GM21737 (cell line): ENCODE measurements at regions not wholly inside any gene's neighbourhood (a gene's known extent, or its start where the extent isn't known, plus 50 kb on each side); places are given as distances from the start of the nearest gene placed in this dataset.
"Not testable (repeated sequence)": the region's sequence is repeated elsewhere in the genome, so short reads cannot be mapped to it uniquely, and the experiment has no call there.

Experiments
- ATAC-seq: cut with Tn5 transposase; IDR thresholded peaks from one replicate; pipeline ENCODE4 v1.9.1; 2021; ENCODE audit warnings: mild to moderate bottlenecking, moderate library complexity; ENCODE audit not compliant: unreplicated experiment

DNA sequence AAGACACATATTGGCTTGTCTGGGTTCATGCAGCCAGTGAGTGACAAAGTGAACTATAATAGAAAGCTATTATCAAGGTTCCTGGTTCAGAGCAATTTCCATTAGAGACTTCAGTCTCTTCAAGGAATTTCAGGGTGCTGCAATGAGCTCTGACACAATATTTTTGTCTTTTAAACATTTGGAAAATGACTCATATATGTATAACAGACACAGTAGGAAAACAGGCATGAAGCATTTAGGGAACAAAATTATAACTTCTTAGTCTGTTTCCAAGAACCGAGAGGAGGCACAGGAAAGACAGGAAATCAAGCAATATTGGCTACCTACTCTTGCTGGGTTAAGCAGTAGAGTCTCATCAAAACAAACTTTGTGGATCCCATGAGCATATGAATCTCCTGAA, 170.4 kb downstream of the PTPRC start:
- no peak for ATAC-seq

DNA sequence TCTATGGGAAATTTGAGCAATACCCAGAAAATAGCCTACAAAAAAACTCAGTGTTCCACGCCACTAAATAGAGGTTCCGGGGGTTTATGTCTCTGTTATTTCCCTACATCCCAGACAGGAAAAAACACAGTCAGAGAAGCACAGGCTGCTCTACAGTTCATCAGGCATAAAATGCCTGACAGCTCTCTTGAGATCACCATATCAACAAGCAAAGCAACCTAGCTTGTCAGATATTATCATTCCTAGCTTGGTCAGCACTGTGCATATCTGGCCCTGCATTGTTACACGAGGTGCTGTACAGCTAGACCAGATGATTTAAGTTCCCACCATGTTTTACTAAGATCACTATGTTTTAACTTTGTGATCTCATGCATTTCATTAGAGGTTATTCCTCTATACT, 172.6 kb downstream of the PTPRC start:
- no peak for ATAC-seq

DNA sequence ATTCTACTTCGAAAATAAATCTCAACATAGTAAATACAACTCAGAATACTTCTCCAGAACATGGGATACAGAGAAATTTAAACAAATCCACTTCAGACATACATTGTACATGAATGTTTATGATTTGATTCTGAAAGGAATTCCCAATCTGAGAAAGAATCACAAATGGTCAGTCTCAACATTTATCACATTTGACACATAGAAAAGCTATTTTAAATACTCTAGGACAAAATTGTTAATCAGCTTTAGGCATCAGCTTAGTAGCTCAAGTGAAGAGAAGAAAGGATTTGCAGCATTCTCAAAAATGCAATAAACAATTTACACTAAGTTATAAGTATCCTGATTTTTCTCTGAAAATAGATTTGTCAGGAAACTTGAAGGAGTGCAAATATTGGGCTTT, 184.8 kb downstream of the PTPRC start:
- no peak for ATAC-seq

DNA sequence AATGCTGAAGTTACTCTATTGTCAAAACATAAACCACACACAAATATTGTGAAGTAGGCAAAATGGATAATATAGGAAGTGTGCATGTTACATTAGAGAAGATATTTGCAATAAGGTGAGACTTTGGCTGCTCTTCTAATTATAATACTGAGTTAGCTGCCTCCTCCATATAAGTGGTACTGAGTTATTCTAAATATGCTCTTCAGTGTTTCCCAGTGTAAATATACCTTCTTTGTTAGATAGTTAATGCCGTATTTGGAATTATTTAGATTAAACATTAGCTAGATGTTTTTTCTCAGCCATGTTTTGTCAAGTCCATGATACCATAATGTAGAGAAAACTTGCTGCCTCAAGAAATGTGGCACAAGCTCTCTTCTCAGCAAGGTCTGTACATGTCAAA, 186.4 kb downstream of the PTPRC start:
- ATAC-seq: no peak

DNA sequence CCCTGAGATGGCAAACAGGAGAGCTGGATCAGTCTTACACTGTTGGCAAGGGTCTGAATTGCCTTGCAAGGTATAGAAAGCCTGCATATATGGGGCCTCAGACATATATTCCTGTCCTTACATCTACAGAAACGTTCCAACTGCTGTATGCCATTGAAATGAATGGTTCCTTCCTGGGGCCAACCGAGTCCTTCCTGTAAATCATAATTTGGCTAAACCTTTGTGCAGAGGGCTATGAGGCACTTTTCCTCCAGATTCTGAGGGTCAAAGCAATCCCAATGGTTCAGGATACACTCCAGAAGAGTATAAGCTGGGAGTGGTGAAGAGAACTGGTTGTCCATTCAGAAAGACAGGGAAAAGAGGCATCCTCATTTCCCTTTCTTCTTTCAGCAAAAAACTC, 190.5 kb downstream of the PTPRC start:
- ATAC-seq: no peak

DNA sequence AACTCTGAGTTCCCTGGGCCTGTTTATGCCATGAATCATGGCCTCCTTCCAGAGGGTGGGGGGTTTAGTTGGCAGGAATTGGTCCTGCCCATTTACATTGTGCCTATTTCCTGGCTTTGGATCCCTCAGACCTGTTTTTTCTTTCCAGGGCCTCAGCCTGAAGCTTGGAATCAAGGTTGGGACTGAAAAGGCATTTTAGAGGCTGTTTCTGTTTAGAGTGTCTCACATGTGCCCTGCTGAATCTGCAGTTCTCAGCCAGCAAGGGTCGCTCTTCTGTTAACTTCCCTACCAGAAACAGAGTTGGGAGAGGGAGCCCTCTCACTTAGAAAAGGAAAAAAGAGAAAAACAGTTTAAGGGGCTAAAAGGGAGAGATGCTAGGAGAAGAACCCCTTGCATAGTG, 191.1 kb downstream of the PTPRC start:
- no peak for ATAC-seq

DNA sequence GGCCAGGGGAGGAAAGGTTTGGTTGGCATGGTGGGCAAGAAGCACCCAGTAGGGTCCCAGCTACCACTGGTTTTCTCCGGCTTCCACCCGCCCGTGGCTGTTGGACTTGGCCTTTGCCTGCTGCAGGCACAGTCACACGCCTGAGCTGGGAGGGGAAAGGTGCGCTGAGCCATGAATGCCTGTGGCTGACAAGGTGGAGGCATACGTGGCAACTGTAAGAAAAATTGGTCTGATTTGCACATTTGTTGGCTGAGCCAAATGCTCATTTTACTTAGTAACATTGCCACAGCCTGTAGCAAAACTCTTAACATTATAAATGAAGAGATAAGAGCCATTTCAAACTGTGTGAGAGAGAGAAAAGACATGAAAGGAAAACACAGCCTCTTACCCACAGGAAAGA, 191.6 kb downstream of the PTPRC start:
- ATAC-seq: no peak

DNA sequence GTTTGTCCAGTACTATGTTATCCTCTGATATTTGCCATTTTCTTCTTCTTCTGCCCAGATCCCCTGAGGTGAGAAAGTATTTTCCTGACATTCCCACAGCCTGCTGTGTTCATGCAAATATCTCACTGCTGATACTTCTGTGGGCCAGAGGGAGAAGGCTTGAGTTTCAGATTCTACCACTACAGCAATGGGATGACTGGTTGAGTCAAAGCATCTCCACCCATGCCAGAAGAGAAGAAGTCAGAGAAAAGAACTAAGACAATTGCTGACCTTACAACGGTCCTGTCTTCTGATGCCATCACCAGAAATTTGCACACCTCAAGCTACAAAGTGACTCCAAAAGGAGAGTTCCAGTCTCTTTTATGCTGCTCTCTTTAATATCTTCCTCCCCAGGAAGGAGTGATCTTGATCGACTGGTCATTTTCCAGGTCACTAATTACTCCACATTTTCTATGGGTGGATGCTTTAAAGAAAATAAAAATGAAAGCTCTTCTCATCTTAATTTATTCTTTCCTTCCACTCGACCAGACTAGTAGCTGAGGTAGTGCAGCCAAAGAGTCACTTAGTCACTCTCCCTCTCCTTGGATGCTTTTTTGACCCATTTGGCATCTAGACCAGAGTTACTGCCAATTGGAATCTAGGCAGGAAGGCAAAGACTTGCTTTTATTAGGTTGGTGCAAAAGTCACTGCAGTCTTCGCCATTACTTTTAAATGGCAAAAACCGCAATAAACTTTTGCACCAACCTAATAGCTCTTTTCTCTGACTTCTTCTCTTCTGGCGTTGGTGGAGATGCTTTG, 195.1 kb downstream of the PTPRC start:
- no peak for ATAC-seq

DNA sequence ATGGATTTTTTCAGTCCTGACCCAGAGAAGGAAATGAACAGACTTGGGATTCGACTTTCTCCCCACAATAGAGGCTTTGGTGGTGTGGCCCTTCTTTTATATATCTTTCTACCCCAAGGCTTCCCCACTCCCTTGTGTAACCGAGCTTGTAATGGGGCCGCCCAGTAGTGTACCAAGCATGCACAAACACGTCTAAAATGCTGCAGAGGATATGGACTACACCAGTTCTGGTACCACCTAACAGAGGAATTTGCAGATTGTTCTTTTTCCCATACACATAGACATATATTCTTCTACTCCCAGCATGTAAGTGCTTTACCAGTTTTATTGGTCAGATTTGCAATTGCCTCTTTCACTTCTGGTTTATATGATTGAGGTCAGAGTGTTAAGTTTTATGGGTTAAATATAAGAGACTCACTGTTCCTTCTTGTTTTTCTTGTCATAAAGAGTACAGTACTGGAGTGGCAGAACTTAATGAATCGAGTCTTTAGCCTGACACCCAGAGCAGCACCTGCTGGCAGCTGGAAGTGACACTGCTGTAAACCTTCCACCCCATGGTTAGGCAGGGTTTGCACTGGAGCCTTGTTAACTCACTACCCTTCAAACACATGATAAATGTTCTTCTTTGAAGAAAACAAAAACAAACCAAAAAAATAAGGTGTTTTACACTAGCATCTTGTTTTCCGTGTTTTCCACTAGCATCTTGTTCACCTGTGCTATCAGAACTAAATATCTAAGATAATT, 198.6 kb downstream of the PTPRC start:
- no peak for ATAC-seq

DNA sequence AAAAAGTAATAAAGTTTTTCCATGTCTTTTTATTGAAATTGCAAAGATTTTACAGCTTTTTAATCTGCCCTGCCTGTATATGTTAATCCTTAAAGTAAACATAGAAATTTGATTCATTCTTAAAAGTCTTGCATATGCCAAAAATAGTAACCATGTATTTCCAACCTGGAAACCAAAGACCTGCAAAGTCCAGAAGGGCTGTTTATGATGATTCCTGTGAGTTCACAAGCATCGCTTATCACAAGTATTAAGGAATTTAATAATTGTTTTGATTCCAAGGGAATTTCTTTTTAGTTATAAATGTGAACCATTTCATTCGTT, 199.1 kb downstream of the PTPRC start:
- no peak for ATAC-seq

DNA sequence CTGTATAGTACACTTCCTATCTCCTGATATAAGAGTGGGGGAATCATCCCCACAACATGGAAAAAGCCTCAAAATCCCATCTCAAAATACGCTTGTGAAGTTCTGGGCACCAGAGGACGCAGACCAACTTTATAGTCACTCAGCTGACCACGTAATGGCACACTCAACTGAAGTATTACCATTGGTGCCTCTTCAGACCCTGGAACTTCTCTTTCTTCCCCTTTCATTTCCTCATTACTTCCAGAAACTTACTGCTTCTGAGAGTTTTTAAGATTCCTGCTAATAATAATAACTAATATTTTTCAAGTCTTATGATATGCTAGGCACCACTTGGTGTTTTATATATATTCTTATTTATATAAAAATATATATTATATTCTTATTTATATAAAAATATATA, 202.6 kb downstream of the PTPRC start:
- ATAC-seq: no peak

DNA sequence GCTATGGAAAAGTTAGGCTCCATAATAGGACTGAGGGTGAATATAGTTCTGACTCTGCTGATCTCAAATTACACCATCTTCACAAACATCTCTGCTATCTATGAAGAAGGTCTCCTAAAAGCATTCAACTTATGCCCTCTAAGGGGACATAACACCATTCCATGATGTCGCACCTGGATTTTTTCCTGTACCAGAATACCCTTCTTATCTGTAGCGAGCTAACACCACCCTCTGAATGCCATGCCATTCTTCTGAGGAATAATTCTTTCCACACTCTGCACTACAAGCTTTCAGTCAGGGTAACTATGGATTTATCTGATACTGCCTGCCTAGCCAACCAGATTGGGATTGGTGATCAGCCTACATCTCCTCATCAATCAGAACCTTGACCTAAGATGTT, 203.8 kb downstream of the PTPRC start:
- no peak for ATAC-seq

DNA sequence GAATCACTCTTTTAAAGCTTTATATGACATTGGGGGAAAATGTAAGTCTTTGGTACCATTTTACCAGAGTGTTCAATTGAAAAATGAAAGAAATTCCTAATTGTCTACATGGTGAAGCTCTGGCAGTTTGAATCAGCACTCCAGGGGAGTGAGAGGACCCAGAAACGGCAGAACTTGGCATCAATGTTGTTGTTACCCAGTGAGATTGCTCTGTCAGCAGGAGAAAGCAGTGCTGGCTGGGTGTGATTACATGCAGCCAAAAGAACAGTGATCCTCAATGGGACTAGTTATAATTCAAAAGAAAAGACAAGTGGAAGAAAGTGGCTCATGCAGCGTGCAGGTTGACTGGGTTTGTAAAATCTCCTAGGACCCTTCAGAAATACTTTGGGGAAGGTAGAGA, 206.4 kb downstream of the PTPRC start:
- ATAC-seq: no peak

DNA sequence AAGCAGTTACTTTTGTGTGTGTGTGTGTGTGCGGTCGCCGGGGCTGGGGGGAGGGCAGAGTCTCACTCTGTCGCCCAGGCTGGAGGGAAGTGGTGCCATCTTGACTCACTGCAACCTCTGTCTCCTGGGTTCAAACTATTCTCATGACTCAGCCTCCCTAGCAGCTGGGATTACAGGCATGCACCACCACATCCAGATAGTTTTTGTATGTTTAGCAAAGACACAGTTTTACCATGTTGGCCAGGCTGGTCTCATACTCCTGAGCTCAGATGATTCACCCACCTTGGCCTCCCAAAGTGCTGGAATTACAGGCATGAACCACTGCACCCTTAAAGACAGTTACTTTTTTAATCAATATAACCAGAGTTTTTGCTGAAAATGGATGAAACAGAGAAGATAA, 207.0 kb downstream of the PTPRC start:
- no peak for ATAC-seq

DNA sequence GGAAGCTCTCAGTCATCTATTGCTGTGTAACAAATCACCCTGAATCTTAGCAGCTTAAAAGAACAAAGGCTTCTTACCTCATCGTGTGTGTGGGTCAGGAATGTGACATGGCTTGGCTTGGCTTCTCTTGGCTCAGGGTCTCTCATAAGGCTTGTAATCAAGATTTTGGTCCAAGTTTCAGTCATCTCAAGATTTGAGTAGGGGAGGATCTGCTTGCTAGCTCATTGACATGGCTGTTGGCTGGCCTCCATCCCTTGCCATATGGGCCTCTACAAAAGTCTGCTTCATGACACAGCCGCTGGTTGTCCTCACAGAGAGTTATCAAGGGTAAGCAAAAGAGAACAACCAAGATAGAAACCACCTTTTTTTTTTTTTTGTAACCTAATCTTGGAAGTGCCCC, 207.7 kb downstream of the PTPRC start:
- no peak for ATAC-seq

DNA sequence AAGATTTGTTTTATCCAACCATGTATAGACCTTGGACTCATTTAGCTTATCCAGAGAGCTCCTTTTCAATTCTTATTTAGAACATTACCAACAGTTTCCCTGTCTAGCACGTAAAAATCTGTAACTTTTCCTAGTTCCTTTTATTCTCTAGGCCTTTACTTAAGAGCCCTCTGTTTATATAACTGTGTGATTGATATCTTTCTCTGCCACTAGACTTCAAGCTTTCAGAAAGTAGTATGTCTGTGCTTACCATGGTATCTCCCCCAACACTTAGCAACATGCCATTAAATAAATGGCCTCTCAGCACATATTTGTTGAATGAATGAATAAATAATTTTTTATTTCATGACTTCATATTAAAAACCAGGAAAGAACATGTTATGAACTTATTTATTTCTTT, 209.4 kb downstream of the PTPRC start:
- ATAC-seq: no peak

DNA sequence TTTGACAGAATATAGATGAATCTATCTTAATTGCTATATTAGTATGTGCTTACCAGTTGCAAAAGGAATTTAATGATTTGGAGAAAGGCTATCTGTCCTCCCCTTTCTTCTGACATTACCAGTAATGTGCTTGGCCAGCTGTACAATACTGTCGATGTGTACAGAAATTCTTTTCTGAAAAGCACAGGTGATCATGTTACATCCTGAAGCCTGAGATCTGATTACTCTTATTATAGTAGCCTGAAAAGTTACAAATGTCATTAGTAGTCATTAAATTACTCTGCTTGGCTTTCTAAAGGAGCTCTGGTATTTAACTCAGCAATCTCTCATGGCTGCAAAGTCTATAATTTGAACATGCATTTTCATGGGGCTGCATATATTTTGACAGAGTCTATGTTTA, 209.8 kb downstream of the PTPRC start:
- ATAC-seq: no peak

DNA sequence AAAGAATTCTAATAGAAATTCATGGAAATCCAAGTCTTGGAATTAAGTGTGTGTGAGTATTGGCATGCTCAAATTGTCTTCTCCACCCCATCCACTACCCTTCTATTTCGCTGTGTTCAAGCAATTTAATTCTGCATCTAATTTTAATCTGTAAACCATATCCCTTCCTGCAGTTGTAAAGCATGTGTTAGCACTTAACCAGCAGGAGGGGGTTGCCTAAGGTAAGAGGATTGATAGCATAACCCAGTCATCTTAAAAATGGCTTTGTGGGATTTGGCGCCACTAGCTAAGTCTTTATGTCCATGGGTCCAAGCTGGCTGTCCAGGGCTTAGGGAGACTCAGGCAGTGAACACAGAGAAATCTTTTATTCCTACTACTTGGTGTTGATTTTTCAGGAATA, 210.3 kb downstream of the PTPRC start:
- ATAC-seq: no peak

DNA sequence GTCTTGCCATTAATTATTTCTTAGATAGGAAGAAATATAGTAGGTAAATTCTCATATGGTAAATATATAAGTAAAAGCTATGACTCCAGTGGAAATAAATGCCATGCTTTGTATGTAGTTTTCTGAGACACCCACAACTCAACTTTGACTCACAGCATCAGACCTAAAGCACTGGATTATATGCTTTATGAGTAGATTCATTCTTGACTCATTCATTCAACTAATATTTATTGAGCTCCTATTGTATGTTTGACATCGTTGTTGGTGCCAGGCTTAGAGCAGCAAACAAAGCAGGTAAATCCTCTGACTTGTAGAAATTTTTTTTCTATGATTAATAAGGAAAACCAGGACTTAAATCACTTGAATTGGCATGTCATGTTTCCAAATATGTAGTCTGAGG, 211.4 kb downstream of the PTPRC start:
- no peak for ATAC-seq

DNA sequence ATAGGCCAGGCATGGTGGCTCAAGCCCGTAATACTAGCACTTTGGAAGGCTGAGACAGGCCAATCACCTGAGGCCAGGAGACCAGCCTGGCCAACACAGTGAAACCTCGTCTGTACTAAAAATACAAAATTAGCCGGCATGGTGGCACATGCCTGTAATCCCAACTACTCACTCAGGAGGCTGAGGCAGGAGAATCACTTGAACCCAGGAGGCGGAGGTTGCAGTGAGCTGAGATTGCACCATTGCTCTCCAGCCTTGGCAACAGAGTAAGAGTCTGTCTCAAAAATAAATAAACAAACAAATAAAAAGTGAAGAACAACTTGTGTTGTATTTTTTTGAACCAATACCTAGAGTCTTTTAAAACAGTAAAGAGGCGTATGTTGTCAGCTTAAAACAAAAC, 212.1 kb downstream of the PTPRC start:
- not testable (repeated sequence) for ATAC-seq

DNA sequence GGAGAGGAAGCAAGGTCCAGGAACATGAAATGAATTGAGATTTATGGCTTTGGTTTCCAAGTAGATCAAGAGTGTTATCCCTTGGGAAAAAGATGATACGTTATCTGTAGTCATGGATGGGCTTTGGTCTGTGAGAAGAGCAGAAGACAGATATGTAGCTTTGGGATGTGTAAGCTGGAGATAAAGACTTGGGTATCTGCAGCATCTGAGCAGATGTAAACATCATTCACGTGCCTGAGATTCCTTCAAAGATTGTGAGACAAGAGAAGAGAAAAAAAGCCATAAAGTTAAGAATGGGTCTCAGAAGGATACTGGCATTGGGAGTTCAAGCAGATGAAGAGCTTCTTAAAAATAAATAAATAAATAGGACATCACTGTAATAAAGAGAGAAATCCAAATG, 217.8 kb downstream of the PTPRC start:
- no peak for ATAC-seq

DNA sequence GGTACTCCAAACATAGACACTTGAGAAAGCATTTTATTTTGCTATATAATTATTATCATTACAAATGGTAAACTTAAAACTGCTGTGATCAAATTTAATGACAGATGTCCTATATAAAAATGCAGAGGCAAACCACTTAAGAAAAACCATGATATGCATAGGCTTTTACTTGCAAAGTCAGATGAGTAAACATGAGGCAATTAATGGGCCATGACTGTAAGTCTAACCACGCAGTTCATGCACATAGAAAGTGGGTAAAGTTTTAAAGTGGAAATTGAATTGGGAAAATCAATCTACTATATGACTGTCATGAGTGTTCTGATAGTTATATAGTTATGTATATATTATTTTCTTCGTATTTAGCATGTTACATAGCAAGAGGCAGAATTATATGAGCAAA, 219.2 kb downstream of the PTPRC start:
- ATAC-seq: no peak

DNA sequence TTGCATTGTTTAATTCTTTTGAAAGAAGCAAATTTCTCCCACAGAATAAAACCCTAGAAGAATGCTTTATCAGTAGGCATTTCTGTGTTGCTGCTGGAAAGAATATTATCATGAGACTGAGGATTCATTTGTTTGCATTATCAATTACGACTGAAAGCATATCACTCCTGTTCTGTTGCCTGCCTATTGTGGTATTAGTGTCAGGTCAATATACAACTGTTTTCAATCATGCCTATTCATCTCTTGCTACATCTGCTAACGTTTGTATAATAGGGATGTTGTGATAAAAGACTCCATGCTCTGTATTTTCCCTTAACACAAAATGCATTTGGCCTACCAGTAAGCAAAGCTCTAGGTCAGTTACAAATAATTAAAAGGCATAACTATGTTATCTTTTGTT, 221.5 kb downstream of the PTPRC start:
- ATAC-seq: no peak
